GM12878 (cell line): ENCODE measurements at regions not wholly inside any gene's neighbourhood (a gene's known extent, or its start where the extent isn't known, plus 50 kb on each side); places are given as distances from the start of the nearest gene placed in this dataset.

Source experiments
- ATAC-seq: fragments of 200-7000 bp; cut with Tn5 transposase; 3 replicates; pipeline ENCODE4 v1.9.1; 2020; ENCODE audit warnings: mild to moderate bottlenecking, moderate library complexity
- BruUV-seq: library from RNA; stranded (reverse); fragments of 400-500 nt; replicated peaks from 2 replicates; lab custom pipeline; 2021; lab: Mats Ljungman, UMichigan
- CTCF ChIA-PET: fragments of 300-600 bp; sonication (Branson Sonifier 250); formaldehyde crosslinking; extraction: SDS; loops from one replicate; lab custom pipeline; 2021; ENCODE audit warnings: inconsistent platforms; lab: Yijun Ruan, JAX
- POLR2A ChIA-PET: fragments of 350-600 bp; formaldehyde crosslinking; extraction: SDS; loops from one replicate; lab custom pipeline; 2021; ENCODE audit warnings: inconsistent platforms; lab: Charles Lee
- RAD21 ChIA-PET: fragments of 300-600 bp; sonication (Branson Sonifier 250); formaldehyde crosslinking; loops from one replicate; lab custom pipeline; 2023; ENCODE audit warnings: antibody characterized with exemption; ENCODE audit not compliant: unreplicated experiment; lab: Charles Lee
- SMC1A ChIA-PET: fragments of 300-600 bp; sonication (Branson Sonifier 250); formaldehyde crosslinking; loops from one replicate; lab custom pipeline; 2023; ENCODE audit not compliant: unreplicated experiment, uncharacterized antibody; lab: Charles Lee
- DNase-seq: peaks from one replicate; pipeline ENCODE4 v3.0.0-alpha.2; 2011; ENCODE audit warnings: low read depth, low spot score
- FAIRE-seq: peaks from 3 replicates; lab custom pipeline; 2011; peaks lifted over from hg19 to GRCh38; lab: Jason Lieb, UNC
- H2AFZ ChIP-seq: 2 replicates; pipeline ENCODE4 v1.6.0; 2011; ENCODE audit warnings: low read depth, low read length, control low read depth; ENCODE audit not compliant: control insufficient read depth
- H3K27ac ChIP-seq: 2 replicates; pipeline ENCODE4 v1.5.1; 2011; ENCODE audit warnings: control low read depth; ENCODE audit not compliant: control insufficient read depth, insufficient read depth
- H3K27me3 ChIP-seq, 2 experiments: replicated peaks in 1 of 2; 2 replicates each; pipeline versions ENCODE4 v1.6.0 to v1.6.1; 2011; ENCODE audit warnings: low read length in 1 of 2; ENCODE audit not compliant: control insufficient read depth in 2 of 2, insufficient read depth in 2 of 2
- H3K36me3 ChIP-seq, 2 experiments: 2 replicates each; pipeline ENCODE4 v1.5.1; 2011; ENCODE audit warnings: low read length in 1 of 2; ENCODE audit not compliant: control insufficient read depth in 2 of 2, insufficient read depth in 2 of 2
- H3K4me1 ChIP-seq: 2 replicates; pipeline ENCODE4 v1.6.1; 2011; ENCODE audit warnings: mild to moderate bottlenecking, low read length, moderate library complexity, mixed read lengths; ENCODE audit not compliant: control insufficient read depth, insufficient read depth
- H3K4me2 ChIP-seq: 2 replicates; pipeline ENCODE4 v1.6.0; 2011; ENCODE audit warnings: control low read depth; ENCODE audit not compliant: control insufficient read depth, insufficient read depth
- H3K4me3 ChIP-seq: fragments of 200-600 bp; sonication (generic); 2 replicates; pipeline ENCODE4 v1.5.1; 2016
- H3K79me2 ChIP-seq: 2 replicates; pipeline ENCODE4 v1.6.0; 2011; ENCODE audit warnings: low read length; ENCODE audit not compliant: control insufficient read depth, insufficient read depth
- H3K9ac ChIP-seq: 2 replicates; pipeline ENCODE4 v1.8.0; 2011; ENCODE audit warnings: low read length, control low read depth, mixed read lengths; ENCODE audit not compliant: control insufficient read depth, insufficient read depth
- H3K9me3 ChIP-seq: replicated peaks from 3 replicates; pipeline ENCODE4 v1.5.1; 2011; ENCODE audit warnings: mild to moderate bottlenecking, low read length; ENCODE audit not compliant: control insufficient read depth, insufficient read depth
- H4K20me1 ChIP-seq: 2 replicates; pipeline ENCODE4 v1.6.0; 2011; ENCODE audit not compliant: control insufficient read depth, insufficient read depth
- BMI1 ChIP-seq: fragments of 450-650 bp; IDR thresholded peaks from 2 replicates; pipeline ENCODE4 v1.6.1; 2016; ENCODE audit warnings: mild to moderate bottlenecking, moderate library complexity, borderline replicate concordance
- CHD2 ChIP-seq: IDR thresholded peaks from 2 replicates; pipeline ENCODE4 v1.6.1; 2011; ENCODE audit warnings: low read depth, low read length, improper control_type of control experiment, borderline replicate concordance
- MEF2A ChIP-seq: IDR thresholded peaks from 2 replicates; pipeline ENCODE4 v1.6.1; 2011; ENCODE audit warnings: low read depth, mild to moderate bottlenecking, low read length, moderate library complexity; ENCODE audit not compliant: insufficient read depth
- MYC ChIP-seq: IDR thresholded peaks from 2 replicates; pipeline ENCODE4 v1.6.1; 2011; ENCODE audit warnings: mild to moderate bottlenecking, low read length, moderate library complexity, inconsistent platforms; ENCODE audit not compliant: insufficient read depth, insufficient replicate concordance, insufficient read length, severe bottlenecking
- NR2C1 ChIP-seq: fragments of 450-650 bp; IDR thresholded peaks from 2 replicates; pipeline ENCODE4 v1.6.1; 2017; ENCODE audit warnings: antibody characterized with exemption, mild to moderate bottlenecking, moderate library complexity
- NRF1 ChIP-seq: conservative IDR thresholded peaks from 2 replicates; pipeline ENCODE4 v1.6.1; 2011; ENCODE audit warnings: mild to moderate bottlenecking, low read depth, low read length, improper control_type of control experiment
- PAX5 ChIP-seq: IDR thresholded peaks from 2 replicates; pipeline ENCODE4 v1.6.1; 2011; ENCODE audit warnings: low read depth, low read length, borderline replicate concordance
- POLR2AphosphoS2 ChIP-seq: IDR thresholded peaks from 2 replicates; pipeline ENCODE4 v1.6.1; 2011; ENCODE audit warnings: low read depth, mild to moderate bottlenecking, low read length, improper control_type of control experiment, moderate library complexity
- RBBP5 ChIP-seq: fragments of 200-600 bp; sonication (generic); conservative IDR thresholded peaks from 2 replicates; pipeline ENCODE4 v1.6.1; 2016
- RELB ChIP-seq: fragments of 450-650 bp; IDR thresholded peaks from 2 replicates; pipeline ENCODE4 v1.6.1; 2017; ENCODE audit warnings: low read depth, mild to moderate bottlenecking, moderate library complexity
- SMC3 ChIP-seq: IDR thresholded peaks from 2 replicates; pipeline ENCODE4 v1.6.1; 2011; ENCODE audit warnings: low read length, improper control_type of control experiment, borderline replicate concordance
- SPI1 ChIP-seq: IDR thresholded peaks from 2 replicates; pipeline ENCODE4 v1.6.1; 2011; ENCODE audit warnings: low read depth, mild to moderate bottlenecking, low read length, moderate library complexity, borderline replicate concordance; ENCODE audit not compliant: insufficient read depth
- STAT1 ChIP-seq: fragments of 450-650 bp; conservative IDR thresholded peaks from 2 replicates; pipeline ENCODE4 v1.6.1; 2014; ENCODE audit warnings: antibody characterized with exemption, mild to moderate bottlenecking
- TCF7 ChIP-seq: IDR thresholded peaks from 2 replicates; pipeline ENCODE4 v1.6.1; 2014; ENCODE audit warnings: antibody characterized with exemption, borderline replicate concordance
- ZNF592 ChIP-seq: fragments of 450-650 bp; IDR thresholded peaks from 2 replicates; pipeline ENCODE4 v1.6.1; 2017; ENCODE audit warnings: mild to moderate bottlenecking, moderate library complexity
- WGBS: methylation state at CpG from one replicate; pipeline ENCODE4 v1.1.6; 2016; ENCODE audit warnings: low lambda C conversion rate; ENCODE audit not compliant: insufficient replicate concordance, insufficient coverage; ENCODE audit errors: missing lambda C conversion rate; 5-methylcytosine and 5-hydroxymethylcytosine counted together
- in situ Hi-C: fragments of 300-500 bp; cut with MboI; formaldehyde crosslinking; loops from 9 replicates; pipeline ENCODE4 v1.14.3; 2018; ENCODE audit warnings: mixed read lengths
- intact Hi-C: fragments of 100-400 bp; cut with micrococcal nuclease; formaldehyde crosslinking; loops from one replicate; pipeline ENCODE4 v1.14.2; 2022; ENCODE audit not compliant: unreplicated experiment

- RAD21 ChIA-PET = no interaction called here
- in situ Hi-C loops = no loop called here
- Histone ChIP-seq H3K9ac (no peak overlapping the region), H2AFZ (no peak overlapping the region), H3K36me3 (no peaks in the 10 kb centered on the region), H3K4me1 (no peaks in the 10 kb centered on the region), H3K27ac (no peak overlapping the region), H4K20me1 (no peaks in the 10 kb centered on the region), H3K27me3 (peaks cover 0 to 2% of the 10 kb centered on the region in 2 experiments; a peak in 1 of 4 replicates), H3K9me3 (no peaks in the 10 kb centered on the region), H3K4me2 (no peak overlapping the region), H3K79me2 (no peaks in the 10 kb centered on the region), H3K4me3 (no peak overlapping the region)
- 24% methylated on average over 4 of the region's 4 CpGs for WGBS
- intact Hi-C loops = no loop called here
- ATAC-seq (no peak), DNase-seq (no peak), FAIRE-seq (no peak)
- no TSS peak for BruUV-seq
- TF ChIP-seq NRF1 (no peak), SMC3 (no peak), PAX5 (no peak), POLR2AphosphoS2 (no peak), BMI1 (no peak), TCF7 (no peak), MEF2A (no peak), SPI1 (no peak), CHD2 (no peak), ZNF592 (no peak), NR2C1 (no peak), RBBP5 (no peak), STAT1 (no peak), MYC (no peak), RELB (no peak)
- POLR2A ChIA-PET = no interaction called here
- SMC1A ChIA-PET = no interaction called here
- CTCF ChIA-PET = no interaction called here
Observed at GRCh38 chr3:194243172-194243837, 107.4 kb downstream of the HES1 start.
